Endothelial cell of umbilical vein (primary cell): ENCODE measurements at regions not wholly inside any gene's neighbourhood (a gene's known extent, or its start where the extent isn't known, plus 50 kb on each side); places are given as distances from the start of the nearest gene placed in this dataset.

Experiments
- CTCF ChIP-seq, 2 donors: IDR thresholded peaks; 1 replicate in 1 of 2; 2 replicates in 1 of 2; pipeline ENCODE4 v1.5.1; 2011; ENCODE audit warnings: low read length in 2 of 2, mild to moderate bottlenecking in 2 of 2, moderate library complexity in 2 of 2, control low read depth in 1 of 2, inconsistent platforms in 1 of 2, low read depth in 1 of 2; ENCODE audit not compliant: insufficient read depth in 1 of 2; ENCODE audit errors: extremely low read depth in 1 of 2
- EZH2 ChIP-seq: IDR thresholded peaks from 2 replicates; pipeline ENCODE4 v1.6.1; 2012; ENCODE audit warnings: borderline replicate concordance, low read depth, mild to moderate bottlenecking, moderate library complexity, low read length, inconsistent platforms; ENCODE audit not compliant: severe bottlenecking

- TF ChIP-seq CTCF (IDR thresholded peaks at IDR 0.05; ENCODE audit: extremely low read depth in 1 of 2, insufficient read depth in 1 of 2, low read depth in 1 of 2, low read length in 2 of 2) (no peak), EZH2 (no peak)
Observed at GRCh38 chr11:36825251-36825650, 227.2 kb upstream of the RAG2 start.
